Right ventricle myocardium superior (tissue), 1 donor: ENCODE measurements at regions not wholly inside any gene's neighbourhood (a gene's known extent, or its start where the extent isn't known, plus 50 kb on each side); places are given as distances from the start of the nearest gene placed in this dataset.

Experiments
- ATAC-seq: fragments of 200-7000 bp; cut with Tn5 transposase; one replicate; pipeline ENCODE4 v1.9.1; 2020; ENCODE audit warnings: mild to moderate bottlenecking; ENCODE audit not compliant: poor library complexity
- DNase-seq: peaks from one replicate; pipeline ENCODE4 v3.0.0-alpha.2; 2020
- intact Hi-C: fragments of 100-400 bp; cut with DNase I; formaldehyde crosslinking; loops from one replicate; pipeline ENCODE4 v1.11.2; 2022
- donor health status: DM: no; HTN: yes; CAD: no; lungs with severe emphysema.

GRCh38 chr21:27425574-27425973, 458.7 kb upstream of the ADAMTS5 start:
- intact Hi-C loops = no loop called here
- ATAC-seq = no peak

GRCh38 chr21:27425172-27425571, 458.3 kb upstream of the ADAMTS5 start:
- DNase-seq = no peak
- no peak for ATAC-seq
- intact Hi-C loops = no loop called here

More at GRCh38 chr21:27425574-27425973, 458.7 kb upstream of the ADAMTS5 start:
- peak; percentile 33 for DNase-seq

- DNase-seq (no peak), ATAC-seq (no peak)
- intact Hi-C loops = no loop called here
These were observed 457.7 kb upstream of the ADAMTS5 start for GRCh38 chr21:27424601-27425000.

- intact Hi-C loops = no loop called here
- peak; percentile 45 for ATAC-seq
These were observed 457.2 kb upstream of the ADAMTS5 start for GRCh38 chr21:27423906-27424595.

GRCh38 chr21:27423038-27423437, 456.1 kb upstream of the ADAMTS5 start:
- intact Hi-C loops = no loop called here
- ATAC-seq = peak; percentile 90

More at GRCh38 chr21:27423906-27424595, 457.2 kb upstream of the ADAMTS5 start:
- no peak for DNase-seq

GRCh38 chr21:27422435-27422834, 455.5 kb upstream of the ADAMTS5 start:
- DNase-seq = no peak
- ATAC-seq = no peak
- intact Hi-C loops = no loop called here

More at GRCh38 chr21:27423038-27423437, 456.1 kb upstream of the ADAMTS5 start:
- DNase-seq = peak; percentile 77

- DNase-seq (no peak), ATAC-seq (peak; percentile 43)
- intact Hi-C loops = no loop called here
These were observed 454.8 kb upstream of the ADAMTS5 start for GRCh38 chr21:27421654-27422053.

GRCh38 chr21:27419153-27419552, 452.3 kb upstream of the ADAMTS5 start:
- DNase-seq (no peak), ATAC-seq (no peak)
- intact Hi-C loops = no loop called here

- intact Hi-C loops = no loop called here
- no peak for ATAC-seq
- no peak for DNase-seq
These were observed 451.5 kb upstream of the ADAMTS5 start for GRCh38 chr21:27418346-27418745.

GRCh38 chr21:27412530-27412929, 445.6 kb upstream of the ADAMTS5 start:
- no peak for ATAC-seq
- no peak for DNase-seq
- intact Hi-C loops = no loop called here

GRCh38 chr21:27408826-27409225, 441.9 kb upstream of the ADAMTS5 start:
- ATAC-seq (no peak), DNase-seq (no peak)
- intact Hi-C loops = no loop called here

- ATAC-seq = peak; percentile 50
- intact Hi-C loops = no loop called here
- no peak for DNase-seq
These were observed 440.4 kb upstream of the ADAMTS5 start for GRCh38 chr21:27407271-27407670.

GRCh38 chr21:27406300-27407009, 439.6 kb upstream of the ADAMTS5 start:
- ATAC-seq (peak; percentile 83), DNase-seq (no peak)
- intact Hi-C loops = no loop called here

- no peak for ATAC-seq
- DNase-seq = no peak
- intact Hi-C loops = no loop called here
These were observed 436.1 kb upstream of the ADAMTS5 start for GRCh38 chr21:27403011-27403410.

GRCh38 chr21:27400045-27400444, 433.2 kb upstream of the ADAMTS5 start:
- intact Hi-C loops = no loop called here
- ATAC-seq = peak; percentile 45
- DNase-seq = no peak

- no peak for DNase-seq
- intact Hi-C loops = no loop called here
- ATAC-seq = no peak
These were observed 430.7 kb upstream of the ADAMTS5 start for GRCh38 chr21:27397578-27397977.

- no peak for DNase-seq
- intact Hi-C loops = no loop called here
- ATAC-seq = no peak
These were observed 426.8 kb upstream of the ADAMTS5 start for GRCh38 chr21:27393726-27394125.

GRCh38 chr21:27391990-27392389, 425.1 kb upstream of the ADAMTS5 start:
- intact Hi-C loops = no loop called here
- ATAC-seq (no peak), DNase-seq (no peak)

- intact Hi-C loops = no loop called here
- ATAC-seq (no peak), DNase-seq (no peak)
These were observed 423.5 kb upstream of the ADAMTS5 start for GRCh38 chr21:27390384-27390783.

- no peak for ATAC-seq
These were observed 421.9 kb upstream of the ADAMTS5 start for GRCh38 chr21:27388825-27389224.

More at GRCh38 chr21:27388825-27389224, 421.9 kb upstream of the ADAMTS5 start:
- intact Hi-C loops = no loop called here
- DNase-seq = no peak
